Testis (tissue), 2 donors: ENCODE measurements at regions not wholly inside any gene's neighbourhood (a gene's known extent, or its start where the extent isn't known, plus 50 kb on each side); places are given as distances from the start of the nearest gene placed in this dataset.

ENCODE experiments used
- POLR2A ChIP-seq: fragments of 450-650 bp; IDR thresholded peaks from one replicate; pipeline ENCODE4 v1.6.1; 2017; ENCODE audit warnings: antibody characterized with exemption, mild to moderate bottlenecking, moderate library complexity
- TF ChIP-seq, protein P1 (sequence below), 3 experiments: fragments of 450-650 bp in 2 of 3; fragments of 200-600 bp in 1 of 3; sonication (generic) in 1 of 3; IDR thresholded peaks; one replicate each; pipeline ENCODE4 v1.5.1; 2016 to 2019; ENCODE audit warnings: antibody characterized with exemption in 3 of 3, mild to moderate bottlenecking in 2 of 3, moderate library complexity in 1 of 3

DNA sequence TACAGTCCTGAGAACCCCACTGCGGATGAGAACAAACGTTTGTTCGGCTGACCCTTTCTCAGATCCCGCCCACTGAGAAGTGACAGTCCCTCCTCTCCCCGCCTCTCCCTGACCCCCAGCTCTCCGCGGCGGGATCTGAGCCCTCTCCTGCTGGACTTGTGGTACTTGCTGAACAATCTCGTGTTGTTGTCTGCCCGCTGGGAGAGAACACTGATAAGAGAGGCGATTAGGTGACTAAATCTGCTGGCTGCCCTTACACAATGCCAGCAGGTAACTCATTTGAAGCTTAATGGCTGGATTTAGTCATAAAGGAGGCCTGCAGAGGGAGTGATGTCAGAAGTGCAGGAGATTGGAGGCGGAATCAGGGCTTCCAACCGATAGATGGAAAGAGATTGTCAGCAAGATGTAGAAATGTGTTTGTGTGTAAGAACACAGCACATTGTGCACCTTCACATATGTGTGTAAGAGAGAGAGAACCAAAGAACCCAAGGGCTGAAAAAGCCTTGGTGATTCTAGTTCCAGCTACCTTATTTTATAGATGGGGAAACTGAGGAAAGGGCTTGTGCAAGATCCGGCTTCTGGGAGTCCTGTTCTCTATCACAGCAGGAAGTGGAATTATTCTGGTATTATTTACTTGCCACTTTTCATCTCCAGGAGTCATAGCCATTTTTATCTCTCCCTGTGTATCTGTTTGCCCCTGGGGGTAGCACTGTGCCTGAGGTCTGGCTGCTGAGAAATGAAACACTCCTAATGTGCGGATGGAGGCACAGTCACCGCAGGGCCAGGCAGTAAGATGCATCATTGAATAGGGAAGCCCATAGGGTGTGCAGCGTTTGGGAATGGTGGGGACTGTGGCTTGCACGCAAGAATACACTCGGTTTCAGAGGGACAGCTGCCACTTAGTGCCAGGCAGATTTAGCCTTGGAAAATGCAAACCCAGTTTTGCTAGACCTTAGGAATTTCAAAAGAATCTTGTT, 203.7 kb upstream of the MSX2 start:
- TF ChIP-seq POLR2A, result no peak
- TF ChIP-seq, protein P1, sequence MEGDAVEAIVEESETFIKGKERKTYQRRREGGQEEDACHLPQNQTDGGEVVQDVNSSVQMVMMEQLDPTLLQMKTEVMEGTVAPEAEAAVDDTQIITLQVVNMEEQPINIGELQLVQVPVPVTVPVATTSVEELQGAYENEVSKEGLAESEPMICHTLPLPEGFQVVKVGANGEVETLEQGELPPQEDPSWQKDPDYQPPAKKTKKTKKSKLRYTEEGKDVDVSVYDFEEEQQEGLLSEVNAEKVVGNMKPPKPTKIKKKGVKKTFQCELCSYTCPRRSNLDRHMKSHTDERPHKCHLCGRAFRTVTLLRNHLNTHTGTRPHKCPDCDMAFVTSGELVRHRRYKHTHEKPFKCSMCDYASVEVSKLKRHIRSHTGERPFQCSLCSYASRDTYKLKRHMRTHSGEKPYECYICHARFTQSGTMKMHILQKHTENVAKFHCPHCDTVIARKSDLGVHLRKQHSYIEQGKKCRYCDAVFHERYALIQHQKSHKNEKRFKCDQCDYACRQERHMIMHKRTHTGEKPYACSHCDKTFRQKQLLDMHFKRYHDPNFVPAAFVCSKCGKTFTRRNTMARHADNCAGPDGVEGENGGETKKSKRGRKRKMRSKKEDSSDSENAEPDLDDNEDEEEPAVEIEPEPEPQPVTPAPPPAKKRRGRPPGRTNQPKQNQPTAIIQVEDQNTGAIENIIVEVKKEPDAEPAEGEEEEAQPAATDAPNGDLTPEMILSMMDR (IDR thresholded peaks at IDR 0.05), result no peak
